ENCODE measurements at regions not wholly inside any gene's neighbourhood (a gene's known extent, or its start where the extent isn't known, plus 50 kb on each side); places are given as distances from the start of the nearest gene placed in this dataset.
"Not testable (repeated sequence)": the region's sequence is repeated elsewhere in the genome, so short reads cannot be mapped to it uniquely, and the experiment has no call there.

DNA sequence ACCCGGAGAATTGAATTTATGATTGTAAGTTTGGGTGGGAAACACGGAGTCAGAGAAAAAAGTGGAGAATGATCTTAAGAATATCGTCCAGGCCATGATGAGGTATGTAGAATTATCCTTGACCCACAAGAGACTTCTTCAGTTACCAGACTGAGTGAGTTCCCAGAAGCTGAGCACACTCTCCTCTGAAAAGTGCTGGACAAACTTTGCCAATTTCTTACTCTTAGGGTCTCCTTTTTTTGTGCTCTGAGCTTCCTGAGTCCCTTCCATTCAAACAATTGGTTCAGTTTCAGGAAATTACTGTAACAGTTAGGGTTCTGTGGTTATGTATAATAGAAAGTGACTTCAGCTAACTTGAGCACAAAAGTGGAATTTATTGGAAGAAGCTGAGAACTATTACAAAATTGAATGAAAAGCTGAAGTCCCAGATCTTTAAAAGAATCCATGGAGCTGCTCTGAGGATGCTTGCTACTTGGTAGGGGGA is 50.6 kb upstream of the EHBP1 start:
- DNase-seq (ENCODE audit: low read depth): no peak

DNA sequence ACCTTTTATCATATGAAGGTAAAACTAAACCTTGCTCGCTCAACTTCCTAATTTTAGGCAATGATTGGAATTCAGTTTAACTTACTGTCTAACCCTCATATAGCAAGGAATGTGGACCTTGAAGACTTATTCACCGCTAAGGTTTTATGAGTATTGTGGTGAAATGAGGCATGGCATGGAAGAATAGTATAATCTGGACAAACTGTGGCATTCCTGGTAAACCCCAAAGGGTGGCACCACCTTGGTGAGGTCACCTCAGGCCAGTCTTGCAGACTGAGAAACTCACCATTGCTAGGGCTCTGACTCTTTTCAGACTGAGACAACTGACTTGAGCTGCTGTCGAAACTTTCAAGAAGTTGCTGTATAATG is 51.1 kb upstream of the EHBP1 start:
- peak; percentile 61 for DNase-seq (ENCODE audit: low read depth)

DNA sequence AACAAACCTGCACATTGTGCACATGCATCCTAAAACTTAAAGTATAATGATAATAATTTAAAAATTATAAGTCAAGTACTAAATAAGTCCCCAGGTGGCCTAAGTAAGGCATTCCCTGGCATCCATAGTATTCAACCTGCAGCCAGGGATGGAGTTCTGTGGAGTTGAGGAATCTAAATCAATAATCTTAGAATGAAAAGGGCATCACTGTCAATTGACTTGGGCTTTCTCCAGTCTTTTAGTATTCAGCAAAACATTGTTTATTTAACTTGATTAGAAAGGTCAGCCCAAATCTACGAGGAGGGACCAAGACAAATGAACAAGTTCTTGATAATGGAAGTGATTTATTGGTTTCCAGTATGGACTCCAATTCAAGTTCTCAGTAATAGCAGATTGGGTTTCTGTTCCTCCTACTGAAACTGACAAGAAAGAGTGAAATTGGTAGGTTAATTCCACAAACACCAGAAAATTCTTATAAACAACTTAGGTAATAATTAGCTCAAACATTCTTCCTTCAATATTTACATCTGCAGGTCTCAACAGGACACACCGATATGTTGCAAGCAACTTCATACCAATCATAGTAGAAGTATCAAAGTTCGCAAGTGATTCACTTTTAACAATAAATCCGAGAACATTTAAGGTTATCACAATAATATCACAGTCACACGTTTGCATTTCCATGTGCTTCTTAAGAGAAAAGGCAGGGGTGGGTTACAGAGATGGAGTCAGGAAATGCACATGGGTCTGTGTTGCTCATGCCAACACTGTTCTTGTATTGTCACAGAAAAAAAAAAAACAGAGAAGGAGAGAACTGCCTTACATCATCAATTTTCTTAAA is 51.7 kb upstream of the EHBP1 start:
- DNase-seq (ENCODE audit: low read depth): no peak

DNA sequence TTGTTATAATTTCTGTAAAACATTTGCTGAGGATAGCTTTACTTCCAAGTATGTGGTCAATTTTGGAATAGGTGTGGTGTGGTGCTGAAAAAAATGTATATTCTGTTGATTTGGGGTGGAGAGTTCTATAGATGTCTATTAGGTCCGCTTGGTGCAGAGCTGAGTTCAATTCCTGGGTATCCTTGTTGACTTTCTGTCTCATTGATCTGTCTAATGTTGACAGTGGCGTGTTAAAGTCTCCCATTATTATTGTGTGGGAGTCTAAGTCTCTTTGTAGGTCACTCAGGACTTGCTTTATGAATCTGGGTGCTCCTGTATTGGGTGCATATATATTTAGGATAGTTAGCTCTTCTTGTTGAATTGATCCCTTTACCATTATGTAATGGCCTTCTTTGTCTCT is 56.4 kb upstream of the EHBP1 start:
- DNase-seq (ENCODE audit: low read depth): not testable (repeated sequence)

DNA sequence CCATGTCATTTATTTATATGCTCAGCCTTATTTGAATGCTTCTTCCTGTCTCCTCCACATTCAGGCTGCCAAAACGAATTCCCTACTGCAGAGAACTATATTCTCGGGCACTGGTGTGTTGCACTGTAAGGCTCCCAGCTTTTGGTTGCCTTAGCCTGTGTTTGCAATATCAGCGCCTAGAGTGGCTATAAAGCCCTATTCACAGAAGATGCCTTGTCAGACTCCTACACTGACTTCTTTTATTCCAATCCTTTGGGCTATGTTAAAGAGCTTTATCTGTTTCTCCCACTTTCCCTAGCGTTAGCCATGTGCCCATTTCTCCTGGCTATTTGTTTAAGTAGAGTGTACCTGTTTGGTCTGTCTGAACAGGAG is 62.4 kb upstream of the EHBP1 start:
- no peak for DNase-seq (ENCODE audit: low read depth)

DNA sequence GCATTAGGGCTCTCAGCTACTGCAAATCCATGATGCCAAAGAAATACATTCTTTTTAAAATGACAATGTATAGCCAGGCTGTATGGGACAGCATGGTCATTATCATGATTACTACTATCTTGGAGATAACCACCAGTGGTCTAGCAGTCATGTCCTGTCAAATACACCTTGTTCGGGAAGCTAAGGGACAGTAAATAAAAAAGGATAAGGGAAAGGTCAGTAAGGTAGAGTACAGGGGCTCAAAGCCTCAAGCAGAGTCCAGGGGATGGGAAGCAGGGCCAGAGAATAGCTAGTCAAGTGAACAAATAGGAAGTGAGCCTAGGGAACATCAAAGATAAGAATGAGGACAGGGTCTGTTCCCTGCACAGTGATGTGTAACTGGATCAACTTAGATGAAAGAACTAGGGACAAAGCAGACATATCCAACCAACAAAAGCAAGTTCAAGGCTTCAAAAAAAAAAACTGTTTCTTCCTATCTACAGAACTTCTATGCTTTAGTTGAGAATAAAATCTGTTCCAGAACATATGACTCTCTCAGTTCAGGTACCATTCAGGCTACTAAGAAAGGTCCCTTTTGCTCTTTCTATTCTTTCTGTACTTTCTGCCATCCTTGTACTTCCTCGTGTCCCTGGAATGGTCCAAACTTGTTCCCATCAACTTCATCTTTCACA is 62.9 kb upstream of the EHBP1 start:
- DNase-seq (ENCODE audit: low read depth): no peak

DNA sequence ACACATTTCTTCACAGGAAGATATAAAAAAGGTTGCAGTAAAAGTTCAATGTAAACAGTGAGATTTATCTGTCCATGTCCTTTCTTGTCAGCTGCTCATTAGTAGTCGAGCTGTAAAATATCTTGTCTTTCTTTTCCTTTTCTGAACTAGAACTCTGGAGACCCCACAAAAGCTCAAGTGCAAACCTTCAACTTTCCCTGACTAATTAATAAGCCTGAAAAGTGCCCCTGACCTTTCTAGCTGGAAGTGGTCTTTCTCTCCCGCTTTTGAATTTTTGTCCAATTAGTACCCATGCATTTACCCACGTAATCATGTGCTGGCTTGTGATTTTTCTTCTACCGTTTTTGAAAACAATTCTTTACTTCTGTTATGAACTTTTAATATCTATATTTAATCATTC is 63.6 kb upstream of the EHBP1 start:
- no peak for DNase-seq (ENCODE audit: low read depth)

DNA sequence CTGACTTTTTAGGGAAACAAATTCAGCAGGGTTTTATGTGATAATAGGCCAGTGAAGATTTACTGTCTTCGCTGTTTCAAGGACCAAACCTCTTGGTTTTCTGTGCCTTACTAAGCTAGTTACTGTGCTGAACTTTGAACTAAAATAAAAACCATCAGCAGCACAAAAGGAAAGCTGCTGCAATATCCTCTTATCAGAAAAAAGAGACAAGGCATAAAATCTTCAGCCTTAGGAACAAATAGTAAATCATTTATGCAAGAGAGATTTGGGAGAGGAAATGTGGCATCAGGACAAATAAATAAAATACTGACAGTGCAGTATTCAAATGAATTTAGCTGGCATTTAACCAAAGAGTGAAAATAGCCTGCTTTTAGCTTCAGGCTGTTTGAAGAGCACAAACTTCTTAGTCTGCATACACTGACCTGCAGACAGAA is 64.1 kb upstream of the EHBP1 start:
- no peak for DNase-seq (ENCODE audit: low read depth)

DNA sequence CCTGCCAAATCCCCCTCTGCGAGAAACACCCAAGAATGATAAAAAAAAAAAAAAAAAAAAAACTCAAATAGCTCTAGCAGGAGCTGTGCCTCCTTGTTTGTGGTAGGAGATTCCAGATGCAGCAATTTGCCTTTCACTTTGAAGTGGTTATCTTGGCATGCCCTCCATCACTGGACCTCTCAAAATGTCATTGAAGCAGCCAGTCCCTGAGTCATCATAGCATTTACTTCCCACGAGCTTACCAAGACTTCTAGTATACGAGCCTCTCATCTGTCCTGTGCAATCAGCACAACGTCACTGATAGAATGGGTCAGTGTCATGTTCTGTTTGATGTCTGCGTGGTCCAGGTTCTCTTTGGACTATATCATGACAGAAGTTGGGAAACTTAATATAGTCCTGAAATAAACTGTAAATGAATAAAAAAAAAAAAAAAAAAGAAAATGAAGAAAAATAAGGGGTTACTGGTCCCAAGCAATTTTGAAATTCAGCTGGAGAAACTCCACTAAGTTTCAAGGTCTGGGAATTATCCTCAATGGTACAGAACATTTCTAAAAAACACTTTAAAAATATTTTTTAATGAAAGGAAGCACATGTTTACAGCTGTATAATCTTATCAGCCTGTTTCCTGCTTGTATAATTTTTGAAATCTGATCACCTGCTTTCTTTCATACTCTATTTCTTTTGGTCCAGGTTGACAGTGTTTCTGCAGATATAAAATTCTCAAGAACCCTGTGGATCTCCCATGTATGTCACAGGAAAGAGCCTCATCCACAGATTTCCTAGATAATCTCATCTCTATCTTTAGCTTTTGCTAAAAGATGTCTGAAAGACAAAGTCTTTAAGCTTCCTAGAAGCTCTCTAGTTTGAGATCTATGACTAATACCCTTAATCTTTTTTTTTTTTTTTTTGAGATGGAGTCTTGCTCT is 74.1 kb upstream of the EHBP1 start:
- no peak for DNase-seq (ENCODE audit: low read depth)

DNA sequence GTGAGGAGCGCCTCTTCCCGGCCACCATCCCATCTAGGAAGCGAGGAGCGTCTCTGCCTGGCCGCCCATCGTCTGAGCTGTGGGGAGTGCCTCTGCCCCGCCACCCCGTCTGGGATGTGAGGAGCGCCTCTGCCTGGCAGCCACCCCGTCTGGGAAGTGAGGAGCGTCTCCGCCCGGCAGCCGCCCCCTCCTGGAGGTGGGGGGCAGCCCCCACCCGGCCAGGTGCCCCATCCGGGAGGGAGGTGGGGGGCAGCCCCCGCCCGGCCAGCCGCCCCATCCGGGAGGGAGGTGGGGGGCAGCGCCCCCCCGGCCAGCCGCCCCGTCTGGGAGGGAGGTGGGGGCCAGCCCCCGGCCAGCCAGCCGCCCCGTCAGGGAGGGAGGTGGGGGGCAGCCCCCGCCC is 75.3 kb upstream of the EHBP1 start:
- DNase-seq (ENCODE audit: low read depth): not testable (repeated sequence)

DNA sequence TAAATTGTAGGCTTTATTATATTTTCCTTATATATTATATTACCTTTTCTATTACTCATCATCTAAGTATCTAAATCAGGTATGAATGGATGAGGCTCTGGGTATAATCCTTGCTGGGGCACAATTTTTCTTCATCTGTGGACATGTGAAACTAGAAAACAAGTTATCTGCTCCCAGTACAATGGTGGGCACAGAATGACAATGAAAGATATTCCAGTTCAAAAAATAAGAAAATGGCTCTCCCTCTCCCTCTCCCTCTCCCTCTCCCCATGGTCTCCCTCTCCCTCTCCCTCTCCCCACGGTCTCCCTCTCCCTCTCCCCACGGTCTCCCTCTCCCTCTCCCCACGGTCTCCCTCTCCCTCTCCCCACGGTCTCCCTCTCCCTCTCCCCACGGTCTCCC is 76.2 kb upstream of the EHBP1 start:
- not testable (repeated sequence) for DNase-seq (ENCODE audit: low read depth)

DNA sequence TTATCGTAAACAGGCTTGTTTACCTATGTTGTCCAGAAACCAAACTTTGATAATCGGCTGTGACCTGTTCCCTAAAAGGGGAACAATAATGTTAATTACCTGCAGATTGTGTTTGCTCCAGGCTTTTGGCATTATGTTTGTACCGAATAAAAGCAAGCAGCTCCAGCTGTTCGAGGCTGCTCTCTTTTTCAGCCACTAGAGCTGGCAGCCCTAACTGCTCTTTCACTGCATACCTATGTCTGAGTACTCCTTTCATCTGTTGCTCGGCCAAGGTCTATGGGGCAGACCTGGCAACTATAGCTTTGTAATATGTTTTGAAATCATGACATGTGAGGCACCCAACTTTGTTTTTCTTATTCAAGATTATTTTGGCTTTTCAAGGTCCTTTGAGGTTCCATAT is 77.8 kb upstream of the EHBP1 start:
- no peak for DNase-seq (ENCODE audit: low read depth)

DNA sequence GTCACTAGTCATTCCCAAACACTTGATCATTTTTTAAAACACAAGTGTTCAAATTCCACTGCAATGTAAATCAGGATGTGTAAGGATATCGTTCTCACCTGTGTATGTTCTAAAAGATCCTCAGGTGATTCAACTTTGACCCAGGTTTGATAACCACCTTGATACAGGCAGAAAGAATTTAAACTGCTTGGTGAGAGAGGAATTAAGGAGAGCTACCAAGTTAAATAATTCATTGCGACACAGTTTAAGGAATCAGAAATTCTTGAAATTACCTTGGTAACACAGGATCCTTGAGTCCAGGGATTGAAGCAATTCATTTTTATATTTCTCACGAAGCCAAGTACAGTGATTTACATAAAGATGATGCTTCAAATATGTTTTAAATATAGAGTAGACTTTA is 80.7 kb upstream of the EHBP1 start:
- DNase-seq (ENCODE audit: low read depth): no peak

DNA sequence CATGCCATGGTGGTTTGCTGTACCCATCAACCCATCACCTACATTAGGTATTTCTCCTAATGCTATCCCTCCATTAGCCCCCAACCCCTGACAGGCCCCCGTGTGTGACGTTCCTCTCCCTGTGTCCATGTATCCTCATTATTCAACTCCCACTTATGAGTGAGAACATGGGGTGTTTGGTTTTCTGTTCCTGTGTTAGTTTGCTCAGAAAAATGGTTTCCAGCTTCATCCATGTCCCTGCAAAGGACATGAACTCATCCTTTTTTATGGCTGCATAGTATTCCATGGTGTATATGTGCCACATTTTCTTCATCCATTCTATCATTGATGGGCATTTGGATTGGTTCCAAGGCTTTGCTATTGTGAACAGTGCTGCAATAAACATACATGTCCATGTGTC is 89.0 kb upstream of the EHBP1 start:
- DNase-seq (ENCODE audit: low read depth): not testable (repeated sequence)

DNA sequence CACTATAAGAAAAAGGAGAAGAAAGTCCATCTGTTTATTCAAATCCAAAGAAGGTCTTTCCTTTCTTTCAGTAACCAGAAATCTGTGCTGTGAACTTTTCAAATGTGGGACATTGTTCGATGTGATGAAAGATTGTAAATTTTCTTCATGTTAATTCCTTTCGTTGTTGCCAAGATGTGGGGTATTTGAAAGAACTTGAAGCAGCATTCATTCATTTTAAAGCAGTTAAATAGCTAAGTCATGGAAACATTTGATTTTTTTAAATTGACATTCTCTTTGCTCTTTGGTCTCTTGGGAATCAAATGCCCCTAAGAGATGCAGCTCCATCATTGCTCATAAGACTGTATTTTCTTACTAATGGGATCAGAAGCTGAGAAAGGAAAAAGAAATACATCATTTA is 93.7 kb upstream of the EHBP1 start:
- DNase-seq (ENCODE audit: low read depth): no peak

DNA sequence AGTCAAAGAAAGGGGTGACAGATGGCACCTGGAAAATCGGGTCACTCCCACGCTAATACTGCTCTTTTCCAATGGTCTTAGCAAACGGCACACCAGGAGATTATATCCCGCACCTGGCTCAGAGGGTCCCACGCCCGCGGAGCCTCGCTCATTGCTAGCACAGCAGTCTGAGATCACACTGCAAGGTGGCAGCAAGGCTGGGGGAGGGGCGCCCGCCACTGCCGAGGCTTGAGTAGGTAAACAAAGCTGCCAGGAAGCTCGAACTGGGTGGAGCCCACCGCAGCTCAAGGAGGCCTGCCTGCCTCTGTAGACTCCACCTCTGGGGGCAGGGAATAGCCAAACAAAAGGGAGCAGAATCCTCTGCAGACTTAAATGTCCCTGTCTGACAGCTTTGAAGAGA is 99.5 kb upstream of the TMEM17 start:
- not testable (repeated sequence) for DNase-seq (ENCODE audit: low read depth)

DNA sequence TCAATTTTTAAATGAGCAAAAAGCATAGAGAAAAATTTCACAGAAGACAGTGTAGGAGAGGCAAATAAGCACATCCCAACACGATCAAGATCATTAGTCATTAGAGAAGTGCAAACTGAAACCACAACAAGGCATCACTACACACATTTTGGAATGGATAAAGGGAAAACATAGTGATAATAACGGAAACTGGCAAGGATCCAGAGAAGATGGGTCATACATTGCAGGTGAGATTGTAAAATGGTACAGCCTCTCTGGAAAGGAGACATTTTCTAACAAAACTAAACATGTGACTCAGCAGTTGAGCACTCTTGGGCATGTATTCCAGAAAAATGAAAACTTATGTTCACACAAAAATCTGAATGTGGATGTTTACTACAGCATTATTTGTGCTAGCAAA is 98.3 kb upstream of the TMEM17 start:
- DNase-seq (ENCODE audit: low read depth): no peak

DNA sequence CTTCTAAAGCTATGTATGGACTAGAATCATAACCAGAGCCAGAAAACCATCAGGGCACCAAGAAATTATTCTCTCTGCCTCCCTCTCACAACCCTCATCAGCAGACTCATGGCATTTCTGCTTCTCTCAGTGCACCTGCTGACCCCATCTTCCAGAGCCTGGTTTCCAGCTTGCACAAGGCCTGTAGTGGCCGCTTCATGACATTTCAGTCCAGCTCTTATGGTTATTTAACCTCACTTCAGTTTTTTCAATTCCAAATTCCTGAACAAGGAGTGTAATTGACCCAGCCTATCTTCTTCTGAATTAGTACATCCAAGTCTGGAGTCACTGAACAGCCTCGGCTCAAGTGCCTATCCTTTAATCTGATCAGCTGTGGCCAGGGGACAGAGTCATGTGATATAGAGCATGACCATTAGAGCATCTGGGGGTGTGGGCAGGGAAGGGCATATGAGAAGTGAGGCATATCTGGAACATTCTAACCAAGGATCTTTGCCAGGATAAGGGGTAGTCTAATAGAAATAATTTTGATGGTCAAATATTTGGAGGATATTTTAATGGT is 97.2 kb upstream of the TMEM17 start:
- DNase-seq (ENCODE audit: low read depth): no peak

DNA sequence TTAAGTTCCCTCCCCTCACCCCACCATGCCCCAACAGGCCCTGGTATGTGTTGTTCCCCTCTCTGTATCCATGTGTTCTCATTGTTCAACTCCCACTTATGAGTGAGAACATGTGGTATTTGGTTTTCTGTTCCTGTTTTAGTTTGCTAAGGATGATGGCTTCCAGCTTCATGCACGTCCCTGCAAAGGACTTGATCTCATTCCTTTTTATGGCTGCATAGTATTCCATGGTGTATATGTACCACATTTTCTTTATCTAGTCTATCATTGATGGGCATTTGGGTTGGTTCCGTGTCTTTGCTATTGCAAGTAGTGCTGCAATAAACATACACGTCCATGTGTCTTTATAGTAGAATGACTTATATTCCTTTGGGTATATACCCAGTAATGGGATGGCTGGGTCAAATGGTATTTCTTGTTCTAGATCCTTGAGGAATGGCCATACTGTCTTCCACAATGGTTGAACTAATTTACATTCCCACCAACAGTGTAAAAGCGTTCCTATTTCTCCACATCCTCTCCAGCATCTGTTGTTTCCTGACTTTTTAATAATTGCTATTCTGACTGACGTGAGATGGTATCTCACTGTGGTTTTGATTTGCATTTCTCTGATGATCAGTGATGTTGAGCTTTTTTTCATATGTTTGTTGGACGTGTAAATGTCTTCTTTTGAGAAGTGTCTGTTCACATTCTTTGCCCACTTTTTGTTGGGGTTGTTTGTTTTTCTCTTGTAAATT is 93.8 kb upstream of the TMEM17 start:
- not testable (repeated sequence) for DNase-seq (ENCODE audit: low read depth)

DNA sequence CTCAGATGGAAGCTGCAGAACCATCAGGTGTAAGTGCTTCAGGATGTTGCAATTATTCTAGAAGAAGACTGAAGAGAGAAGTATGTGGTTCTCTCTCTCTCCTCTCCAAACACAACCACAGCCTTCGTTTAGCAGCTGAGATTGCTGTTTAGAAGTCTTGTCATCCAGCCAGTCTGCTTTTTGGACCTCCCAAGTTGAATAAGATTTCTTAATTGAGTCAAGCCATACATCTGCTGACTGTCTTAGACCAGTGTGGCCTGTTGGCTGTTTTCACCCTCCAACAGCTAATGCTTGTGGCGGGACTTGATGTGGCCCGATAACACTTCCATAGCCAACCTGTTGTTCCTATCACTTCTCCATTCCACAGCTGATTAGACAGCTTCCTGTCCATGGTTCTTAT is 91.3 kb upstream of the TMEM17 start:
- no peak for DNase-seq (ENCODE audit: low read depth)

Data from HS-27A (cell line).